GM12878 (cell line): ENCODE measurements at regions not wholly inside any gene's neighbourhood (a gene's known extent, or its start where the extent isn't known, plus 50 kb on each side); places are given as distances from the start of the nearest gene placed in this dataset.

Experiments
- ATAC-seq: fragments of 200-7000 bp; cut with Tn5 transposase; 3 replicates; pipeline ENCODE4 v1.9.1; 2020; ENCODE audit warnings: mild to moderate bottlenecking, moderate library complexity
- BruUV-seq: library from RNA; stranded (reverse); fragments of 400-500 nt; replicated peaks from 2 replicates; lab custom pipeline; 2021; lab: Mats Ljungman, UMichigan
- CTCF ChIA-PET: fragments of 300-600 bp; sonication (Branson Sonifier 250); formaldehyde crosslinking; extraction: SDS; loops from one replicate; lab custom pipeline; 2021; ENCODE audit warnings: inconsistent platforms; lab: Yijun Ruan, JAX
- POLR2A ChIA-PET: fragments of 350-600 bp; formaldehyde crosslinking; extraction: SDS; loops from one replicate; lab custom pipeline; 2021; ENCODE audit warnings: inconsistent platforms; lab: Charles Lee
- RAD21 ChIA-PET: fragments of 300-600 bp; sonication (Branson Sonifier 250); formaldehyde crosslinking; loops from one replicate; lab custom pipeline; 2023; ENCODE audit warnings: antibody characterized with exemption; ENCODE audit not compliant: unreplicated experiment; lab: Charles Lee
- SMC1A ChIA-PET: fragments of 300-600 bp; sonication (Branson Sonifier 250); formaldehyde crosslinking; loops from one replicate; lab custom pipeline; 2023; ENCODE audit not compliant: unreplicated experiment, uncharacterized antibody; lab: Charles Lee
- DNase-seq: peaks from one replicate; pipeline ENCODE4 v3.0.0-alpha.2; 2011; ENCODE audit warnings: low read depth, low spot score
- FAIRE-seq: peaks from 3 replicates; lab custom pipeline; 2011; peaks lifted over from hg19 to GRCh38; lab: Jason Lieb, UNC
- H2AFZ ChIP-seq: 2 replicates; pipeline ENCODE4 v1.6.0; 2011; ENCODE audit warnings: low read depth, low read length, control low read depth; ENCODE audit not compliant: control insufficient read depth
- H3K27ac ChIP-seq: 2 replicates; pipeline ENCODE4 v1.5.1; 2011; ENCODE audit warnings: control low read depth; ENCODE audit not compliant: control insufficient read depth, insufficient read depth
- H3K27me3 ChIP-seq, 2 experiments: replicated peaks in 1 of 2; 2 replicates each; pipeline versions ENCODE4 v1.6.0 to v1.6.1; 2011; ENCODE audit warnings: low read length in 1 of 2; ENCODE audit not compliant: control insufficient read depth in 2 of 2, insufficient read depth in 2 of 2
- H3K36me3 ChIP-seq, 2 experiments: 2 replicates each; pipeline ENCODE4 v1.5.1; 2011; ENCODE audit warnings: low read length in 1 of 2; ENCODE audit not compliant: control insufficient read depth in 2 of 2, insufficient read depth in 2 of 2
- H3K4me1 ChIP-seq: 2 replicates; pipeline ENCODE4 v1.6.1; 2011; ENCODE audit warnings: mild to moderate bottlenecking, low read length, moderate library complexity, mixed read lengths; ENCODE audit not compliant: control insufficient read depth, insufficient read depth
- H3K4me2 ChIP-seq: 2 replicates; pipeline ENCODE4 v1.6.0; 2011; ENCODE audit warnings: control low read depth; ENCODE audit not compliant: control insufficient read depth, insufficient read depth
- H3K4me3 ChIP-seq: fragments of 200-600 bp; sonication (generic); 2 replicates; pipeline ENCODE4 v1.5.1; 2016
- H3K79me2 ChIP-seq: 2 replicates; pipeline ENCODE4 v1.6.0; 2011; ENCODE audit warnings: low read length; ENCODE audit not compliant: control insufficient read depth, insufficient read depth
- H3K9ac ChIP-seq: 2 replicates; pipeline ENCODE4 v1.8.0; 2011; ENCODE audit warnings: low read length, control low read depth, mixed read lengths; ENCODE audit not compliant: control insufficient read depth, insufficient read depth
- H3K9me3 ChIP-seq: replicated peaks from 3 replicates; pipeline ENCODE4 v1.5.1; 2011; ENCODE audit warnings: mild to moderate bottlenecking, low read length; ENCODE audit not compliant: control insufficient read depth, insufficient read depth
- H4K20me1 ChIP-seq: 2 replicates; pipeline ENCODE4 v1.6.0; 2011; ENCODE audit not compliant: control insufficient read depth, insufficient read depth
- ASH2L ChIP-seq: fragments of 300-600, 200-600 bp; sonication (generic); IDR thresholded peaks from 2 replicates; pipeline ENCODE4 v1.6.1; 2017; ENCODE audit warnings: low read depth, mild to moderate bottlenecking, borderline replicate concordance
- CBFB ChIP-seq: IDR thresholded peaks from 2 replicates; pipeline ENCODE4 v1.6.1; 2016; ENCODE audit warnings: antibody characterized with exemption, low read depth
- CEBPZ ChIP-seq: fragments of 150-350 bp; IDR thresholded peaks from 2 replicates; pipeline ENCODE4 v1.6.1; 2016; ENCODE audit warnings: low read depth, low read length
- ELK1 ChIP-seq: IDR thresholded peaks from 2 replicates; pipeline ENCODE4 v1.6.1; 2012; ENCODE audit warnings: low read depth, low read length, improper control_type of control experiment
- FOXK2 ChIP-seq: fragments of 450-650 bp; IDR thresholded peaks from 2 replicates; pipeline ENCODE4 v1.6.1; 2017; ENCODE audit warnings: mild to moderate bottlenecking, moderate library complexity
- HDAC6 ChIP-seq: fragments of 200-600 bp; sonication (generic); IDR thresholded peaks from one replicate; pipeline ENCODE4 v1.8.0; 2017; ENCODE audit warnings: antibody characterized with exemption; ENCODE audit not compliant: unreplicated experiment
- IKZF2 ChIP-seq, 2 experiments: fragments of 450-650 bp; IDR thresholded peaks; 2 replicates each; pipeline ENCODE4 v1.6.1; 2017; ENCODE audit warnings: mild to moderate bottlenecking in 2 of 2, moderate library complexity in 2 of 2
- MEF2B ChIP-seq: fragments of 450-650 bp; IDR thresholded peaks from 2 replicates; pipeline ENCODE4 v1.6.1; 2018; ENCODE audit warnings: mild to moderate bottlenecking, moderate library complexity; ENCODE audit not compliant: partially characterized antibody, poor library complexity, severe bottlenecking
- MYB ChIP-seq: fragments of 150-350 bp; IDR thresholded peaks from 2 replicates; pipeline ENCODE4 v1.6.1; 2014; ENCODE audit warnings: mild to moderate bottlenecking, low read depth, low read length, borderline replicate concordance
- PBX3 ChIP-seq: IDR thresholded peaks from 2 replicates; pipeline ENCODE4 v1.6.1; 2011; ENCODE audit warnings: mild to moderate bottlenecking, low read depth, low read length, moderate library complexity; ENCODE audit not compliant: insufficient replicate concordance
- POU2F2 ChIP-seq: IDR thresholded peaks from 3 replicates; pipeline ENCODE4 v1.6.1; 2011; ENCODE audit warnings: low read depth, mild to moderate bottlenecking, low read length, borderline replicate concordance
- SMAD1 ChIP-seq: fragments of 450-650 bp; IDR thresholded peaks from 2 replicates; pipeline ENCODE4 v1.6.1; 2018; ENCODE audit warnings: mild to moderate bottlenecking, low read depth; ENCODE audit not compliant: partially characterized antibody
- SMAD5 ChIP-seq: IDR thresholded peaks from 2 replicates; pipeline ENCODE4 v1.6.1; 2016; ENCODE audit warnings: antibody characterized with exemption, low read depth
- SREBF2 ChIP-seq: IDR thresholded peaks from 2 replicates; pipeline ENCODE4 v1.6.1; 2012; ENCODE audit warnings: mild to moderate bottlenecking, low read length
- STAT1 ChIP-seq: fragments of 450-650 bp; conservative IDR thresholded peaks from 2 replicates; pipeline ENCODE4 v1.6.1; 2014; ENCODE audit warnings: antibody characterized with exemption, mild to moderate bottlenecking
- STAT3 ChIP-seq: IDR thresholded peaks from 2 replicates; pipeline ENCODE4 v1.6.1; 2011; ENCODE audit warnings: low read depth, low read length, improper control_type of control experiment
- TCF3 ChIP-seq: IDR thresholded peaks from 2 replicates; pipeline ENCODE4 v1.6.1; 2012; ENCODE audit warnings: low read depth, mild to moderate bottlenecking, low read length, borderline replicate concordance; ENCODE audit not compliant: insufficient read depth
- ZBTB33 ChIP-seq: fragments of 450-650 bp; IDR thresholded peaks from 2 replicates; pipeline ENCODE4 v1.6.1; 2017; ENCODE audit warnings: mild to moderate bottlenecking
- WGBS: methylation state at CpG from one replicate; pipeline ENCODE4 v1.1.6; 2016; ENCODE audit warnings: low lambda C conversion rate; ENCODE audit not compliant: insufficient replicate concordance, insufficient coverage; ENCODE audit errors: missing lambda C conversion rate; 5-methylcytosine and 5-hydroxymethylcytosine counted together
- in situ Hi-C: fragments of 300-500 bp; cut with MboI; formaldehyde crosslinking; loops from 9 replicates; pipeline ENCODE4 v1.14.3; 2018; ENCODE audit warnings: mixed read lengths
- intact Hi-C: fragments of 100-400 bp; cut with micrococcal nuclease; formaldehyde crosslinking; loops from one replicate; pipeline ENCODE4 v1.14.2; 2022; ENCODE audit not compliant: unreplicated experiment

- TF ChIP-seq ZBTB33 (no peak), MYB (no peak), SREBF2 (no peak), CBFB (no peak), TCF3 (no peak), POU2F2 (no peak), ASH2L (no peak), STAT3 (no peak), HDAC6 (no peak)
- TF ChIP-seq, all 136 proteins: peak for 0
Measured at GRCh38 chr2:37776487-37776886, 105.0 kb upstream of the CDC42EP3 start (continued).

GRCh38 chr2:37779139-37779538 lies 107.7 kb upstream of the CDC42EP3 start:
- Histone ChIP-seq H3K9ac (no peak overlapping the region), H3K27me3 (no peaks in the 10 kb centered on the region), H2AFZ (no peak overlapping the region), H3K36me3 (no peaks in the 10 kb centered on the region), H3K4me2 (no peak overlapping the region), H4K20me1 (no peaks in the 10 kb centered on the region), H3K79me2 (no peaks in the 10 kb centered on the region), H3K4me1 (no peaks in the 10 kb centered on the region), H3K27ac (no peak overlapping the region), H3K4me3 (no peak overlapping the region), H3K9me3 (no peaks in the 10 kb centered on the region; the same call in 2 of the 3 replicates)
- no peak for ATAC-seq
- TF ChIP-seq IKZF2 (IDR thresholded peaks at IDR 0.05) (no peak), FOXK2 (no peak), SMAD1 (no peak), MEF2B (no peak), PBX3 (no peak), STAT1 (no peak), CEBPZ (no peak), ELK1 (no peak), SMAD5 (no peak)
- RAD21 ChIA-PET = interaction anchor here (0.6 kb wide), 1 partner anchor 365 kb away, joined by 3 read pairs; no protein-coding TSS in a partner anchor
- 45% methylated on average over 5 of the region's 5 CpGs for WGBS
- POLR2A ChIA-PET = no interaction called here
- in situ Hi-C loops (no loop called here), intact Hi-C loops (no loop called here)
- SMC1A ChIA-PET = no interaction called here
- CTCF ChIA-PET = no interaction called here
- no peak for DNase-seq
- no TSS peak for BruUV-seq
- FAIRE-seq = no peak
